DND-41 (cell line): ENCODE measurements at regions not wholly inside any gene's neighbourhood (a gene's known extent, or its start where the extent isn't known, plus 50 kb on each side); places are given as distances from the start of the nearest gene placed in this dataset.

Experiments
- CTCF ChIP-seq: IDR thresholded peaks from 2 replicates; pipeline ENCODE4 v1.5.1; 2012; ENCODE audit warnings: borderline replicate concordance, low read length, moderate library complexity, mild to moderate bottlenecking; ENCODE audit not compliant: poor library complexity, severe bottlenecking; ENCODE audit errors: extremely low read depth
- EZH2 ChIP-seq: IDR thresholded peaks from 3 replicates; pipeline ENCODE4 v1.6.1; 2012; ENCODE audit warnings: borderline replicate concordance, low read depth, mild to moderate bottlenecking, moderate library complexity, low read length, inconsistent platforms; ENCODE audit not compliant: severe bottlenecking

GRCh38 chr5:104576677-104577076 is 1014.1 kb upstream of the NUDT12 start:
- TF ChIP-seq CTCF (no peak), EZH2 (no peak)
